SJCRH30 (cell line): ENCODE measurements at regions not wholly inside any gene's neighbourhood (a gene's known extent, or its start where the extent isn't known, plus 50 kb on each side); places are given as distances from the start of the nearest gene placed in this dataset.
"Not testable (repeated sequence)": the region's sequence is repeated elsewhere in the genome, so short reads cannot be mapped to it uniquely, and the experiment has no call there.

Experiments used
- DNase-seq, 2 experiments: peaks; one replicate each; pipeline ENCODE4 v3.0.0-alpha.2; 2015 to 2020
- H3K27ac ChIP-seq: fragments of 250-450 bp; sonication (Bioruptor Pico); 2 replicates; pipeline ENCODE4 v1.5.1; 2020; ENCODE audit warnings: mild to moderate bottlenecking, moderate library complexity
- H3K27me3 ChIP-seq: fragments of 250-450 bp; sonication (Bioruptor Pico); 2 replicates; pipeline ENCODE4 v1.5.1; 2020; ENCODE audit warnings: mild to moderate bottlenecking, moderate library complexity
- H3K36me3 ChIP-seq: fragments of 250-450 bp; sonication (Bioruptor Pico); 2 replicates; pipeline ENCODE4 v1.5.1; 2020; ENCODE audit warnings: mild to moderate bottlenecking, moderate library complexity
- H3K4me1 ChIP-seq: fragments of 250-450 bp; sonication (Bioruptor Pico); 2 replicates; pipeline ENCODE4 v1.5.1; 2020; ENCODE audit warnings: mild to moderate bottlenecking, moderate library complexity
- H3K4me3 ChIP-seq: fragments of 250-450 bp; sonication (Bioruptor Pico); 2 replicates; pipeline ENCODE4 v1.5.1; 2020; ENCODE audit warnings: mild to moderate bottlenecking, moderate library complexity
- H3K9me3 ChIP-seq: fragments of 250-450 bp; sonication (Bioruptor Pico); replicated peaks from 2 replicates; pipeline ENCODE4 v1.5.1; 2020; ENCODE audit warnings: mild to moderate bottlenecking, moderate library complexity

GRCh38 chr4:188738290-188738689 lies 599.0 kb downstream of the TRIML1 start:
- H3K36me3 ChIP-seq, H3K4me3 ChIP-seq, H3K4me1 ChIP-seq, H3K27ac ChIP-seq, H3K9me3 ChIP-seq, H3K27me3 ChIP-seq: not testable (repeated sequence)
- peak; percentile 3 to 6 for DNase-seq

DNA sequence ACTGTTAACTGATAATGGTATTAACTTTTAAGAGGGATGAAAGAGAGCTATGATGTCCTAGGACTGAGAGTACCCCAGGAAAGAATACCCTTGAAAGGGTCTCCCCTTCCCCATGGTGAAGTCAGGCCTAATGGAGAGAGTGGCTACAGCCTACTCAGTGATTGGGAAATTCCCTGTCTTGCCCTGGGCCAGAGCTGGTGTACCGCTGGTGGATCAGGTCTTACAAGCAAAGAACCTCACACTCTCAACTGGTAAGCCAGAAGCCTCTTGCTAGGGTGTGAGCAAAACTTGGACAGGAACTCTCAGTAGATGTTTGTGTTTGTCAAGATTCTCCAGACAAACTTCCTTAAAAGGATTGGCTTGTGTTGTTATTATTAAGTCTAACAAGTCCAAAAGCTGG lies 600.9 kb downstream of the TRIML1 start:
- not testable (repeated sequence) for H3K4me3 ChIP-seq, DNase-seq, H3K9me3 ChIP-seq, H3K36me3 ChIP-seq, H3K4me1 ChIP-seq, H3K27ac ChIP-seq, H3K27me3 ChIP-seq

- H3K4me1 ChIP-seq, DNase-seq, H3K36me3 ChIP-seq: not testable (repeated sequence)
These were observed 601.5 kb downstream of the TRIML1 start for GRCh38 chr4:188740791-188741190.

GRCh38 chr4:188754372-188755002 lies 615.2 kb downstream of the TRIML1 start:
- no peaks in the 10 kb centered on the region for H3K4me1 ChIP-seq

More at GRCh38 chr4:188740791-188741190, 601.5 kb downstream of the TRIML1 start:
- H3K9me3 ChIP-seq, H3K4me3 ChIP-seq, H3K27ac ChIP-seq, H3K27me3 ChIP-seq: not testable (repeated sequence)

GRCh38 chr4:188767496-188767895 lies 628.3 kb downstream of the TRIML1 start:
- H3K27me3 ChIP-seq = no peaks in the 10 kb centered on the region
- no peaks in the 10 kb centered on the region for H3K36me3 ChIP-seq
- H3K4me1 ChIP-seq = no peaks in the 10 kb centered on the region
- no peaks in the 10 kb centered on the region for H3K9me3 ChIP-seq
- H3K27ac ChIP-seq = no peak overlapping the region
- DNase-seq = no peak
- no peak overlapping the region for H3K4me3 ChIP-seq

More at GRCh38 chr4:188754372-188755002, 615.2 kb downstream of the TRIML1 start:
- Histone ChIP-seq H3K9me3 (no peaks in the 10 kb centered on the region), H3K27ac (no peak overlapping the region), H3K36me3 (no peaks in the 10 kb centered on the region), H3K27me3 (no peaks in the 10 kb centered on the region), H3K4me3 (no peak overlapping the region)
- no peak for DNase-seq

DNA sequence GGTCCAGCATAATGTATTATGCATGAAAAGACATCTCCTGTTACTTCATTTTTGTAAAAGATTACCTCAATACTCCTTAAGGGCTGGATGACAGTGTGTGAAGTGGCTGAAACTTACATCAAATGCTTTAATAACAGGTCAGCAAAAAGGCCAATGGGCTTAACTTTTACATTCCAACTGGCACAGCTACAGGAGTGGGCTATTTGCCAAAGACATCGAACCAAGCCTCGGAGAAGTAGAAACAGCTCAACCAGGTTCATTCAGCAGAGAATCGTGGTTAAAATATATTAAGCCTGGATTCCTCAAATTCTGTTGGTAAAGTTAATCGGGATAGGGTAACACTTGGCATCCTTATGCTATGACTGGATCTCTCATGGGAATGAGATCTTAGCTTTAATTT lies 639.7 kb downstream of the TRIML1 start:
- peak; percentile 1 to 2 for DNase-seq
- no peaks in the 10 kb centered on the region for H3K9me3 ChIP-seq
- no peaks in the 10 kb centered on the region for H3K27me3 ChIP-seq
- H3K36me3 ChIP-seq = no peaks in the 10 kb centered on the region
- H3K4me3 ChIP-seq = no peak overlapping the region
- H3K27ac ChIP-seq = no peak overlapping the region
- no peaks in the 10 kb centered on the region for H3K4me1 ChIP-seq

- H3K9me3 ChIP-seq = no peaks in the 10 kb centered on the region
- H3K27me3 ChIP-seq = no peaks in the 10 kb centered on the region
- no peaks in the 10 kb centered on the region for H3K4me1 ChIP-seq
- H3K4me3 ChIP-seq = no peak overlapping the region
- H3K27ac ChIP-seq = no peak overlapping the region
- DNase-seq = no peak
- H3K36me3 ChIP-seq = no peaks in the 10 kb centered on the region
These were observed 640.3 kb downstream of the TRIML1 start for GRCh38 chr4:188779581-188779980.

DNA sequence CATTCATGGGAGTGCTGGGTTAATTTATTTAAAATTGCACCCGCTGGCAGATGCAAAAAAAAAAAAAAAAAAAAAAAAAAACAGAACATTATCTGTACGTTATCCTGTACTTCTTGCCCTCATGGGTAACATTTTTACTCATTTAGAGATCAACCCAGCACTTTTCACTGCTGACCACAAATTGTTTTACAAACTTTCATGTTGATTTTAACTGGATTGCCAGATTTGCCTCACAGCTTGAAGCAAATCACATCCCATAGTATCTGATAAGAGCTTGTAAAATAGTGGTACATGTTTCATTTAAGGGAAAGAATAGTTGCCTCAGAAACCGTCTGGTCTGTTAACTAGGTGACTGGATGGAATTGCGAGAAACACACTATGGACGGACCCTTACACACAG lies 640.8 kb downstream of the TRIML1 start:
- Histone ChIP-seq H3K4me1 (no peaks in the 10 kb centered on the region), H3K4me3 (no peak overlapping the region), H3K9me3 (no peaks in the 10 kb centered on the region), H3K36me3 (no peaks in the 10 kb centered on the region), H3K27ac (no peak overlapping the region), H3K27me3 (no peaks in the 10 kb centered on the region)
- DNase-seq = no peak

- DNase-seq = no peak
- H3K27ac ChIP-seq = no peak overlapping the region
- H3K4me3 ChIP-seq = no peak overlapping the region
- no peaks in the 10 kb centered on the region for H3K9me3 ChIP-seq
- H3K36me3 ChIP-seq = no peaks in the 10 kb centered on the region
- H3K4me1 ChIP-seq = no peaks in the 10 kb centered on the region
- H3K27me3 ChIP-seq = no peaks in the 10 kb centered on the region
These were observed 641.4 kb downstream of the TRIML1 start for GRCh38 chr4:188780686-188781085.

- Histone ChIP-seq H3K27ac (no peak overlapping the region), H3K9me3 (no peaks in the 10 kb centered on the region), H3K27me3 (no peaks in the 10 kb centered on the region), H3K4me1 (no peaks in the 10 kb centered on the region), H3K36me3 (no peaks in the 10 kb centered on the region), H3K4me3 (no peak overlapping the region)
- DNase-seq = peak in 1 of 2 experiments; percentile 23
These were observed 642.4 kb downstream of the TRIML1 start for GRCh38 chr4:188781655-188782054.

DNA sequence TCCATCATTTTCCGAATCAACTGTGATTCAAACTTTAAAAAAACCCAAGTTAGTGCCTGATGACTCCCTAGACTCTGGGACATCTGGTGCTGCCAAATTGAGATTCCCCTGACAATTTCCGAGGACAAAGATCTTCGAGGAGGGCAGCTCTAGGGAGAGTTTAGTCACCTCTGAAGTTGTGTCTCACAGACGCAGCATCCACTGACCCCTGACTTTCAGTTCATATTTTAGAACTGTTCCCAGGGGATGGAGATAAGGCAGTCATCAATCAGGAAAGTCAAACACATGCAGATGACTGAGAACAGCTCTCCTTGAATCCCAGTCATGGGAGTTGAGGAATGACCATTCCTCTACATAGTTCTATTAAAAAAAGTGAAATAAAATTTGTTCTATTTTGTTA lies 643.9 kb downstream of the TRIML1 start:
- Histone ChIP-seq H3K9me3 (no peaks in the 10 kb centered on the region), H3K27me3 (no peaks in the 10 kb centered on the region), H3K27ac (no peak overlapping the region), H3K4me3 (no peak overlapping the region), H3K36me3 (no peaks in the 10 kb centered on the region), H3K4me1 (no peaks in the 10 kb centered on the region)
- DNase-seq = no peak

DNA sequence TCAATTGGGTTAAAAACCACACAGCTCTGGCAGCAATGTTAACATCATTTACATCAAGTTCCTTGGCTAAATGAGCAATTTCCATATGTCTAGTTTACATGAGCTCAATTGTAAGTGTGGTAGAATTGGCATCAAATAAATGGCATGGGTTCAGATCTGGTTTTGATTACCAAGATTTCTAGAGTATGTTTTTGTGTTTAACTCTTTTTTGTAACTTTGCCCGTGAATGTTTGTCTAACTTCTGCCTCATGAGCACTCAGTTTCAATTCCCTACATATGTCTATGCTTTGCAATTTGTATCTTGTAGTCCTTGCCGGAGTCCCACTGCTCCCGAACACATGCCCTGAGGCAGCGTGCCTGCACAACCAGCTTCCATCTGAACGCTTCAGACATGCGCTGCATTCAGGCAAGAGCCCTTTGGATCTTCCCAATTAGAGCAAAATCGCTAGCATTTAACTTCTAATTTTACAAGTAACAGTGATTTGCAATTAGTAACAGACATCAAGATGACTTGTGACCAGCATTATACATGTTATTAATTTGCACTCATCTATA lies 644.4 kb downstream of the TRIML1 start:
- H3K27ac ChIP-seq = no peak overlapping the region
- H3K9me3 ChIP-seq = no peaks in the 10 kb centered on the region
- H3K36me3 ChIP-seq = no peaks in the 10 kb centered on the region
- H3K4me3 ChIP-seq = no peak overlapping the region
- H3K27me3 ChIP-seq = no peaks in the 10 kb centered on the region
- no peaks in the 10 kb centered on the region for H3K4me1 ChIP-seq
- DNase-seq = no peak

- H3K27me3 ChIP-seq, H3K27ac ChIP-seq: not testable (repeated sequence)
These were observed 657.4 kb downstream of the TRIML1 start for GRCh38 chr4:188796600-188796999.

GRCh38 chr4:188797011-188797410 lies 657.8 kb downstream of the TRIML1 start:
- not testable (repeated sequence) for DNase-seq, H3K4me1 ChIP-seq, H3K36me3 ChIP-seq, H3K27me3 ChIP-seq, H3K27ac ChIP-seq, H3K4me3 ChIP-seq, H3K9me3 ChIP-seq

More at GRCh38 chr4:188796600-188796999, 657.4 kb downstream of the TRIML1 start:
- not testable (repeated sequence) for H3K9me3 ChIP-seq, H3K36me3 ChIP-seq, DNase-seq, H3K4me1 ChIP-seq, H3K4me3 ChIP-seq

DNA sequence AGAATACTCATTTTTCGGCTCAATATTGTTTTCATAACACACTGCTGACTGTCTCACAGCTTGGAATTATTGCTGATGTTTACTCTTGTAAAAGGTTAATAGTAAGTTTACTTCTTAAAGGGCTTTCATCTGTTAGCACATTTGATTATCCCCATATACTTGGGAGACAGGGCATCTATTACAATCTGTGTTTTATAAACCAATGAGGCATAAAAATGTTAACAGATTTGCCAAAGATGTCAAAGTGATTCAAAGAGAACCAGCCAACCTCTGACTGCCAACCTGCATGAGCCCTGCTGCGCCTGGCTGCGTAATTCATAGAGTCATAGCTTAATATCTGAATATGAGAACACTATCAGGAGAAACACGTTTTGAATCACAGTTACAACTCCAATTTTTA lies 665.6 kb downstream of the TRIML1 start:
- Histone ChIP-seq H3K36me3 (no peaks in the 10 kb centered on the region), H3K27me3 (no peaks in the 10 kb centered on the region), H3K27ac (no peak overlapping the region), H3K9me3 (no peaks in the 10 kb centered on the region), H3K4me1 (no peaks in the 10 kb centered on the region), H3K4me3 (no peak overlapping the region)
- DNase-seq = no peak

- no peaks in the 10 kb centered on the region for H3K9me3 ChIP-seq
- H3K27ac ChIP-seq = no peak overlapping the region
- no peaks in the 10 kb centered on the region for H3K4me1 ChIP-seq
- no peak for DNase-seq
- H3K4me3 ChIP-seq = no peak overlapping the region
- H3K27me3 ChIP-seq = no peaks in the 10 kb centered on the region
- no peaks in the 10 kb centered on the region for H3K36me3 ChIP-seq
These were observed 671.9 kb downstream of the TRIML1 start for GRCh38 chr4:188811121-188811520.
